Stimulated activated CD4-positive, alpha-beta T cell treated with anti-CD3 and anti-CD28 coated beads, Interleukin-1b, Interleukin-23, amount 100 ng/mL, for 4 hours (primary cell): ENCODE measurements at regions not wholly inside any gene's neighbourhood (a gene's known extent, or its start where the extent isn't known, plus 50 kb on each side); places are given as distances from the start of the nearest gene placed in this dataset.
"Not testable (repeated sequence)": the region's sequence is repeated elsewhere in the genome, so short reads cannot be mapped to it uniquely, and the experiment has no call there.

ENCODE experiments used
- DNase-seq, 2 donors: peaks; one replicate each; pipeline ENCODE4 v3.0.0-alpha.2; 2020; ENCODE audit warnings: low read depth in 2 of 2

DNA sequence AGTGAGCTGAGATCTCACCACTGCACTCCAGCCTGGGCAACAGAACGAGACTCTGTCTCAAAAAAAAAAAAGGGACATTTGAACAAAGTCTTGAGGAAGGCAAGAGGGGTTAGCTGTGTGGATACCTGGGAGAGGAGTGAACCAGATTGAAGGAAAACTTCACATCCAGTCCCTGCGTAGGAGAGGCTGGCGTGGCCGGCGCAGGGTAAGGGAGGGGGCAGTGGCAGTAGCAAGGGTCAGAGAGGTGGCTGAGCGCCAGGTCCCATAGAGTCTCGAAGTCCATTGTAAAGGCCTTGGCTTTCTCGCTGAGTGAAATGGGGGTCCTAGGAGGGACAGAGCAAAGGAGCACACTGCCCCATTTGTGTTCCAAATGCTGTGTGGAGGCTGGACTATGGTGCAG lies 171.8 kb upstream of the WSCD1 start:
- DNase-seq, result no peak

- DNase-seq, result no peak
These were observed 170.5 kb upstream of the WSCD1 start for GRCh38 chr17:5899496-5900195.

DNA sequence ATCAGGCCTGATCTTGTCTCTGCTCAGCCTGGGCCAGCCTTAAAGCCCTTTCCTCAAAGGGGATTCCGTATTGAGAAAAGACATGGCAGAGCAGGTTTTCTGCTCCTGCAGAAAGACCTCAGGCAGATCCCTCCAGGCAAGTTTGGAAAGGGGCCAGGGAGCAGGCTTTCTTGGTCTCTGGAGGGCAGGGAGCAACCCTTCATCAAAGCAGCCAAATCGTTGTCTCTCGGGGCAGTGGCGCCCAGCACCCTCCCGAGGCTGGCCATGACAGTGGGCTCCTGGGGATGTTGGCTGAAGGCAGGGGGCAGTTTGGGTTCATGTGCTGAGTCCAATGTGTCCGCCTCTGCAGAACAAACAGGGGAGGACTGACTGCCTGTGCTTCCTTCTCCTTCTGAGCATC lies 168.4 kb upstream of the WSCD1 start:
- no peak for DNase-seq

DNA sequence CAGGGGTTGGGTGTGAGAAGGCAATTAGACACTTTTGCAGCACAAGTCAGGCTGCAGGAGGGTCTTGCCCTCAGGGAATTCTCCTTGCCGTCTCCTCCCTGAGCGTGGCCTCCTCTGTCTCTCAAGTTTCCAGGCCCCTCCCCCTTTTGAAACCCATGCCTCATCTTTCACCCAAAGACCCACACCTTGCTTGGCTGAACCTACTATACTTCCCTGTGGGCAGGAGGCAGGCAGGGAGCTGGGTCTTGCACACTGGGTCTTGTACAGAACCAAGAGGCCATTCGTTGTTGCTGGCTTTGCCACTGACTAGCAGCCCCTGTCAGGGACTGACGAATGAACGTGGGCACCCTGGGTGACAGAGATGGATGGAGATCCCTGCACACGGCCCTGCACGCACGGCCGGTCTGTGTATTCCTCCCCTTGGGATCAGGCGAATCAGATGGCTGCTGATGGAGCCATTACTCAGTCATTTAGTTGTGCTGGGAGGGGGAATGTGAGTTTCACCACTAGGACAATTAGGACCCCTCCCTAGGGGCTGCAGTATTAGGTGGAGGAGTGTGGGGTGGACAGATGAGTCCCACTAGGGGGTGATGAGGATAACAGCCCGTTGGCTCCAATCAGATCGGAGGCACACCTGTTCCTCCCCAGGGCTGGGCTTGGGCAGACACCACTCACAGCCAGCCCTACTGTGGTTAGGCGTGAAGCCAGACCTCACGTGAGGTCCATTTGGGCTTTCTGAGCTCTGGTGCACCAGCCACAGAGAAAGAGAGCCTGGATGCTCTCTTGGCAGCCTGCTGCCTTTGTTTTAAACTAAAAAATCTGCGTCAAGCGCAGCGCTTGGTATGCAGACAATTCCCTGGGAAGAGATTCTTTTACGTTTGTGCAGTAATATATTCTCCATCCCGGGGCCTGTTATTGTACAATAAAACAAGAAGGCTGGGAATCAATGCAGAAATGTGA lies 167.7 kb upstream of the WSCD1 start:
- no peak for DNase-seq

- DNase-seq, result no peak
These were observed 158.3 kb upstream of the WSCD1 start for GRCh38 chr17:5911919-5912318.

DNA sequence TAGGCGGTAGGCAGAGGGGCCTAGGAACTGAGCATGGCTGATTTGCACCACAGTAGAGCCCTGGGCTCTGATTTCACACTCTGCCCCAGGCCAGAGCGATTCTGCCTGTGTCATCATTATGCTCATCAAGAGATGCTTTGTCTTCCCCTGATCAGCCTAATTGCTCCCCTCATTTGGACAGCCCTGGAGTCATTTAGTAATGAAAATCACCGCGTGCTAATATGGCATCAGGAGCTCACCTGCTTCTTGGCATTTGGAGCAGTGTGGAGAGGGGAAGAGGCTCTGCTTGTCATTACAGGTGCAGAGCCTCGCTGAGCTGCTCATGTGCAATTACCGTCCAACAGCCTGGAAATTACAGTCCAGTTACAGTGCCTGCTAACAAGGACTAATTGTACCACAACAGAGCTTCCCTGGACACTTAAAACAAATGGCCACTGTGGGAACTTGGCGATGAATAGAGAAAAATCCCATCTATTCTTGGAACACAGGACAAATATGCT lies 157.1 kb upstream of the WSCD1 start:
- no peak for DNase-seq

GRCh38 chr17:5913641-5914040 lies 156.5 kb upstream of the WSCD1 start:
- no peak for DNase-seq

GRCh38 chr17:5915337-5915736 lies 154.8 kb upstream of the WSCD1 start:
- no peak for DNase-seq

DNA sequence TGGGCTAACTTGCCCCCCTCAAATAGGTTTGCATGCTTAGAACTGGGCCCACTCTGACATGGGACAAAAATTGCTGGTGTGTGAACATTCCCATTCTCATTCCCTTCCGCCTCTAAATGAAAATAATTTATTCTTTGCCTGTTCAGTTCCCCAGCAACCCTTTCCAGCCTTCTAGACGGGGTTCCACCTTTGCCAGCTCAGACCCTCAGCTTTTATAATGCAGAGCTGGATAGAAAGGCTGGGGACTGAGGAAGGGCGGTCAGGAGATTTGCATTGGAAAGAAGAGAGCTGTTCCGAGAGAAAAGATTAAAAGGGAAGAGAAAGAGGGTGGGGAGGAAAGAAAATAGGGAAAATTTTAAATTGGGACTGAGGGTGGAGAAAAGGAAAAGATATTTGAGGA lies 151.1 kb upstream of the WSCD1 start:
- no peak for DNase-seq

DNA sequence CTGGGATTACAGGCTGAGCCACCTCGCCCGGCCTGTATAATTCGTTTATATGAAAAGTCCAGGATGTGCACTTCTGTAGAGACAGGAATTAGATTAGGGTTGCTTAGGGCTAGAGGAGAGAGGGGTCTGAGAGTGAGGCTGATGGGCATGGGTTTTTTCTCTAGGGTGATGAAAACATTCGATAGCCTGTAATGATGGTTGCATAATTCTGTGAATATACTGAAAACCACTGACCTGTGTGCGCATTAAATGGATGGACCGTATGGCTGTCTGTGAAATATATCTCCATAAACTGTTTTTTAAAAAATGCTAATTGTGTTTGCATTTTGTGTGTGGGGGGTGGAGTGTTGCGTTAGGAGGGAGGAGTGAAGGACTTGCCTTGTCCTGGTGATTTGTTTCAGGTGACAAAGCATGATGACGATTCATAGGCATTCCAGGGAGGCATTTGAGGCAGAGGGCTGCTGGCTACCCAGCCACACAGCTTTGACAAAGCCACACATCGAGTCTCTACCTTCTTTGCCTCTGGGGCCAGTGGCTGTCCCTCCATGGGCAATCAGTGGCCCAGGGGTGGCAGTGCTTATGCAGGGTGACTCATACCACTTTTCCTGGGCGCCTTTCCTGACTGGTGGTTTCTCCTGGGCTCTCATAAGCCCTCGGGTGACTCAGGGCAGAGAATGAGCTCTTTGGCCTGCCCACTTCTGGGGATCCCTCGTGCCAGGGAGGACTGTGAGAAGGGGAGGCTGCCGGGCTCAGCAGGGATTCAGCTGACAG lies 148.5 kb upstream of the WSCD1 start:
- DNase-seq, result no peak

DNA sequence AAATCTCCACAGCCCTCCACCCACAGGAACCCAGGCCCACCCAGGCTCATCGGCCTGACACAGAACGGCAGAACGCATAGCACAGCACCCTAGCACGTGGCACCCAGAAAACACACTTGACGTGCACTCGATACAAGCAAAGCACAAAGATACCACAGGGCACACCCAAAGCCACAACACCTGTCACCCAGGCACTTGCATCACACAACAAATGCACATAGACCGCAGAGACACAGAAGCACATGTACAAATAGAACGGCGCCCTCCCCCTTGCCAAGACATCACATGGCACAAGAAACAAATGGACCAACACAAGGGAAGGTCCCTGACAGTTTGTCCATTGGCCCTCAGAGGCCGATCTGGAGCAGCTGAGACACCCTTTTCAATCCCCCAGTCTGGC lies 147.7 kb upstream of the WSCD1 start:
- DNase-seq, result no peak

DNA sequence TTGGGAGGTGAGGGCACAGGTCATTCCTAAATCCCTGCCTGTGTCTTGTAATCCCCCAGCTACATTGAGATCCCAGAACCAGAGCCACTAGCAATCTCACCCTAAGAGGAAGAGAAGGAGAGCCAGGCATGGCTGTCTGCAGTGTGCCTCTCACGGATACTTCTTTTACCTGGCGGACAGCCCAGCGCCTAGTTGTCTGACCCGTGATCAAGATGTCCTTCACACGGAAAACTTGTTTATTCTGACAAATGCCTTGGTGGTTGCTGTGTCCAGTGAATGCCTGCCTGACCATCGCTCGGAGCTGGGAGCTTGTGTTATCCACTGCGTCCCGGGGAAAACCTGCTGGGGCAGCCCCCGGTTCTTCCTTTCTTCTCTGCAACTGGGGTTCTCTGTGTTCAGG lies 140.5 kb upstream of the WSCD1 start:
- DNase-seq, result no peak

DNA sequence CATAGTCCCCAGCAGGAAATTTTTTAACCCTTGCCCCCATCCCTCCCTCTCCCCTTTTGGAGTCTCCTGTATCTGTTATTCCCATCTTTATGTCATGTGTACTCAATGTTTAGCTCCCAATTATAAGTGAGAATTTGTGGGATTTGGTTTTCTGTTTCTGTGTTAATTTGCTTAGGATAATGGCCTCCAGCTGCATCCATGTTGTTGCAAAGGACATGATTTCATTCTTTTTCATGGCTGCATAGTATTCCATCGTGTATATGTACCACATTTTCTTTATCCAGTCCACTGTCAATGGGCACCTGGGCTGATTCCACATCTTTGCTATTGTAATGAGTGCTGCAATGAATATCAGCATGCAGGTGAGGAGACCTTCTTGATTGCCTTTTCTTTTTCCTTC lies 139.6 kb upstream of the WSCD1 start:
- DNase-seq, result not testable (repeated sequence)

DNA sequence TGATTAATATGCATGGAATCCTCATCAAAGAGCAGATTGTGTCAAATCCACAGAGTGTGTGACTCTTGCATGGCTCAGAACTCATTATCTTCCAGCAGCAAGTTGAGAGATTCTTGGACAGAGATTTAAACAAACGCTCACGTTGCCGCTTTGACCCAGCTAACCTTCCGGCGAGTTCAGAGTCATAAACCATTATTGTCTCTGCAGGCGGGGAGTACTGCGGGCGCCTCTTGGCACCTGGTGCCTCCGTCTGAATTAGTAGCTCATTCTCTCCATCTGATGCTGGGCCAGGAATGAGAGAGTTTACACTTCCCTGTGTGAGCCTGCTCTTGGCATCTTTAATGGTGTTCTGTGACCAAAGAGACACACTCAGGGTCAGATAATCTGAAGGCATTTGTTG lies 138.6 kb upstream of the WSCD1 start:
- no peak for DNase-seq

- no peak for DNase-seq
These were observed 136.7 kb upstream of the WSCD1 start for GRCh38 chr17:5933430-5933829.

DNA sequence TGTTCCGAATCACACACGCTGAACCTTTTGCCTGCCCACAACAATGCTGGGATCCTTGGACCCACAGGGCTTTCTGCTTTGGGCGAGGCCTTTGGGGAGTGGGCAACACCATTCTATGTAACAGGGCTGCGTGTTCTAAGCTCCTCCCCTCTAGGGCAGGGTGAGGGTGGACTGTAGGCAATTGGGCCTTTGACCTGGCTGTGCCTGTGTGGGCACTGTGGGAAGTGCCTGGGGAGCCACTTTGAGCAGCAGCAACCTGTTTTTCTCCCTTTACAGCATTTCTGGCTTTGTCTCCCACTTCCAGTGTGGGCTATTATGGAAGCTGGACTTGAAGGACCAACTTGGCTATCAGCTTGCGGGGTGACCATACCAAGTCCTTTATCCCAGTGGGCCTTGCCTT lies 128.9 kb upstream of the WSCD1 start:
- no peak for DNase-seq

DNA sequence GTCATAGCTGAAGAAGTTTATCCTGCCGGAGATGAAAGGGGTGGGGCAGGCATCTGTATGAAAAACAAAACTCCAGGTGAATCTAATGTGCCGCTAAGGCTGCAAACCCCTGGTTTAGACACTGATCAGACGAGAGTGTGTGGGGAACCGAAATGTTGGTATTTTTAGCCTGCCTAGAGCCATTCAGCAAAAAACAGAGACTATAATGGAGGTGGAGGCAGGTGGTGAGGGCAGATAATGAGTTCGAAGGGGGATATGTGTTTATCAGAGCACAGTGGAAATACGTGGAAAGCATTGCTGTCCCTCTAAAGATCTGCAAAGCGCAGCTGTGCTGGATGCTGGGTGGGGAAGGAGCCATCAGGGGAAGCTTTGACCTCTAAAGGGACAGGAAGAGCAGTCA lies 127.5 kb upstream of the WSCD1 start:
- DNase-seq, result no peak

DNA sequence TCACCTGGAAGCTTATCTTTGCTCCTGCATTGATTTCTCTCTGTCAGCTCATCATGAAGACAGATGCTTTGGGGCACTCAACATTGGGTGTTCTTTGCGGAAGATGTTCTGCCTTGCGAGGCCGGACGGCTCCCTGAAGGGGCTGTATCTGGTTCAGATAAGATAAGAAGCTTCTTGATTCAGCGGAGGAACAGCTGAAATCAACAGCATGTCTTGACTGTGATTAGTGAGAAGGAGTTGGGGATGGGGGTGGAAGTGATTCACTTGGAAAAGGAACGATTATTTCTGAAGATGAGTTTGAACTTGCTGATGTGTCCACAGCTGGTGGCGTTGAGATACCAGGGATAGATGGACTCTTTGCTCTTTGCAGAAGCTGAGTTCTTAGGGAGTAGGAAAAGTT lies 126.9 kb upstream of the WSCD1 start:
- no peak for DNase-seq

DNA sequence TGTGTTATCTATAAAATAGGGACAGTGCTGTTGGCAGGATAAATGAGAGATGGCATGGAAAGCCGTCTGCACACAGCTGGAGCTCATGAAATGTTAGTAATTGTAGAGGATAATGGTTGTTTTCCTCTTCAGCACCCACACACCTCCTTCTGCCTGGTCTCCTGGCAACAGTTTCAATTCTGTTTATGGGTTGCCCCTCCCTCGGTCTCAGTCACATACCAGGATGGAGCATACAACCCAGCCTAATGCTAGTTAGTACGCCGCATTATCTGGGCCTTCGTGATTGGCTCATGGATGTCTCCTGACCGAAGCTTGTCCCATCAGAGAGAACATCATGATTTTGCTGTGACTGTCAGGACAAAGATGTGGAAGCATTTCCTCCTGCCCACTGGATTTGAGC lies 126.2 kb upstream of the WSCD1 start:
- no peak for DNase-seq

DNA sequence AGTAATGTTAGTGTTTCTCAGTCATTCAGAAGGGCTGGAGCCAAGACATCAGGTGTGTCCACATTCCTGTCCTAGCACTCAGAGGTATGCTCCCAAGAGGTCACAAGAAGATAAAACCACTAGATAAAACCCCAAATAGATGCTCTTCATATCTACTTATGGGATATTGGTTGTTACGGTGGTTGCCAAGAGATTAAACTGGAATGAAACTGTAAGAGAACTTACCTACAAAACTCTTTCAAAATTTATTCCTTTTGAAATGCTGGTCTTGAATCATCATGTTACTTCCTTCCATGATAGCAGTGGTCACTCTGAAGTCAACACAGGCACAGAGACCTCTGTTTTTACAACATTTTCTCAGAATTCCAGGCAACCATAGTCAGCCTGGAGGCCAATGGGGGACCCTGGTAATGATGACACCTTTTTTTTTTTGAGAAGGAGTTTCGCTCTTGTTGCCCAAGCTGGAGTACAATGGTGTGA lies 122.4 kb upstream of the WSCD1 start:
- DNase-seq, result no peak

DNA sequence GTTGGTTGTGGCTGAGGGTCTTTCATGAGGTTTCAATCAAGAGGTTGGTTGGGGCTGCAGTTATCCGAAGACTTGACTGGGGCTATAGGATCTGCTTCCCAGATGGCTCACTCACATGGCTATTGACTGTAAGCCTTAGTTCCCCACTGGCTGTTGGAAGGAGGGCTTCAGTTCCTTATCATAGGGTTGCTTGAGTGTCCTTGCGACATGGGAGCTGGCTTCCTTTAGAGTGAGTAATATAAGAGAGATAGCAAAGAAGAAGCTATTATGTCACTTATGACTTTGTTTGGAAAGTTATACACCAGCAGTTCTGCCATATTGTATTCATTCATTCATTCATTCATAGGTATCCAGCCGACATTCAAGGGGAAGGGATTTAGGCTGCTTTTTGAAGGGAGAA lies 121.4 kb upstream of the WSCD1 start:
- DNase-seq, result no peak

DNA sequence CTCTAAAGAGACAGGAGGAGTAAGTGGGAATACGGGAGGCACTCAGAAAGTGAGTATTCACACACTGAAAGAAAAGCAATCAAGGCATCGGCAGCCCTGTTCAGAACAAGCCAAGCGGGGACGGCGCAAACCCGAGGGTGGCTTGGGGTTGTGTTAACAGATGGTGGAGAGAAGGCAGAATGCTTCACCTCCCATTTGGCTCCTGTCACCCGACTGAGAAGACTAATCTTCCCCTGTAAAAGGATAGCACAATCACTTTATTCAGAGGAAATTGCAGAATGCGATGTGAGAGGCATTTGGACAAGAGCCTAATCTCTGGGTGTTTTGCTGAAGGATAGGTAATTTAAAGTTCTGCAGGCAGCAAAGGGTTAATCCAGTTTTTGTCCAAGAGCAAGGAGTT lies 119.3 kb upstream of the WSCD1 start:
- no peak for DNase-seq
